HG03095 (cell line): ENCODE measurements at regions not wholly inside any gene's neighbourhood (a gene's known extent, or its start where the extent isn't known, plus 50 kb on each side); places are given as distances from the start of the nearest gene placed in this dataset.

ENCODE experiments used
- ATAC-seq: cut with Tn5 transposase; IDR thresholded peaks from one replicate; pipeline ENCODE4 v1.9.1; 2021; ENCODE audit warnings: moderate library complexity; ENCODE audit not compliant: unreplicated experiment

DNA sequence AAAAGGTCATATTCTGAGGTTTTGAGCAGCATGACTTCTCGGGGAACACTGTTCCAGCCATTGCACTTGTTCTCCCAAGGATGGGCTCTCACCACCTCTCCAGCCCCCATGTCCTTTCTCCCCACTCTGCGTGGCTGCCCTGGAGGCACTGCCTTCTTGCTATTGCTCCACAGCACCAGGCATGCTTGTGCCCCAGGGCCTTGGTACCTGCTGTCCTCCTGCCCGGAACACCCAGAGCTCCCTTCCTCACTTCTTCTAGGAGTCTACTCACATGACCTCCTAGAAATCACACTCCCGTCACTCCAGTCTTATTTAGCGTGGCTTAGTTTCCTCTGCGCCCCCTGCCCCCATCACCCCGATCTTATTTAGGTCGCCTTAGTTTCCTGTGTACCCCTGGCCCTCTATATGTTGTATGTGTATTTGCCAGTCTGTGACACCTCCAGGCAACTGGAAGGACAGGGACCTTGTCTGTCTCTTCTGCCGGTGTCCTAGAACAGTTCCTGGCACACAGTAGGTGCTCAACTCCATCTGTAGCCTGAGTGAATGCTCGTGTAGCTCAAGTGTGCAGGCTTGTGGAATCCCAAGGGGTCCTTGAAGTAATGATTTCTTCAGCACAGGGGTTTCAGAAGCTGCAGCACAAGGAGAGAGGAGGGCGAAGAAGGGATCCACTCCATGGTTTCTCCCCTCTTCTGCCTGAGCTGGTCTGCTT is 208.6 kb upstream of the CIBAR2 start:
- ATAC-seq, result no peak

DNA sequence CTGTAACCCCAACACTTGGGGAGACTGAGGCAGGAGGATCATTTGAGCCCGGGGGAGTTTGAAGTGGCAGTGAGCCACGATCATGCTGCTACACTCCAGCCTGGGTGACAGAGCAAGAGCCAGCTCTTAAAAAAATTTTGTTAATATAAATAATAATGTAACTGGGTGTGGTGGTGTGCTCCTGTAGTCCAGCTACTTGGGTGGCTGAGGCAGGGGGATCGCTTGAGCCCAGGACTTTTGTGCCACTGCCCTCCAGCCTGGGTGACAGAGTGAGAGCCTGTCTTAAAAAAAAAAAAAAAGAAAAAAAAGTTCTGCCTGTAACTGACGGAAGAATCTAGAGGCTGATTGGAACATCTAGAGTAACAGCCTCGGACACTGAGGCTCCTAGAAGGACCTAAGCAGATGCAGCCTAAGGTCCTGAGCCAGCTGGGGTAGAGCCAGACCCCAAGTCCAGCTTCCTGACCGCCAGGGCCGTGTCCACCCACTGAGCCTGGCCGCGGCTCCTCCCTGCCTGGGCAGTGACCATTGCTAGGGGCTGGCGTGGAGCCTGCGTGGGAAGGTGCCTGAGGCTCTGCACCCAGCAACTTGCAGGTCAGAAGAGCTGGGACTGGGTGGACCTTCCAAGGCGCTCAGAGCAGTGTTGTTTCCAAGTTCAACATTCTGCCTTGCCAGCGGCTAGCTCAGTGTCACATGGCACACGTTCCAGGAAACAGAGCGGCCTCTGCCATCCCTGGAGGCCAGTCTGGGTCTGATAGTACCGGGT is 209.4 kb upstream of the CIBAR2 start:
- no peak for ATAC-seq

DNA sequence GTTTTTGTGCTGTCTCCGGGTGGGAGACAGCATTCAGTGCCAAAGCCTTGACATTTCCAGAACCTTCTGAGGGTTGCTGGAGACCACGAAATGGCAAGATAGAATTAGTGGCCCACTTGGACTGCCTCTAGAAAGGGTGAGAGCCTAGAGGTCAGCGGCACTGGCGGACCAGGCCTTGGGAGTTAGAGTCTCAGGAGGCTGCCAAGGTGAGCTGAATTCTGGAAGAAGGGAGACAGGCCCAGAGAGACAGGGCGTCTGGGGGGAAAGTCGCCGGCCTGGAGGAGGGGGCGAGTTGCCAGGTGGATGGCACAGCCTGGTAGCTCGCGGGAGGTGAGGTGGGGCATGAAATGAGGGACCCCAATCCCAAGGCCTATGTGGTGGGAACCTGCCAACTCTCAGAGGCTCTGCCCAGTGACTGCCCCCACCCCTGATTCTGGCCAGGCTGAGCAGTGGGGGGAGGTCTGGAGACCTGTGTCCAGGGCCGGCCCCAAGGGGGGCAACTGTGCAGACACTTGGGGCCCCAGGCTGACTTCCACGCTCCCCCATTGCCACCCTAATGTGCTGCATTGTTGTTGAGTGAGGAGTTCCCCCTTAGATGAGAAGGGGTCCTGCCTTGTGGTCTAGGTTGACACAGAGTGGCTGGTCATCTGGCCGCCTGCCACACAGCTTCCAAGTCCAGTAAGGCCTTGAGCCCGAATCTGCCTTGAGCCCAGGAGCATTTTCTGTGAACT is 211.1 kb upstream of the CIBAR2 start:
- ATAC-seq, result no peak

DNA sequence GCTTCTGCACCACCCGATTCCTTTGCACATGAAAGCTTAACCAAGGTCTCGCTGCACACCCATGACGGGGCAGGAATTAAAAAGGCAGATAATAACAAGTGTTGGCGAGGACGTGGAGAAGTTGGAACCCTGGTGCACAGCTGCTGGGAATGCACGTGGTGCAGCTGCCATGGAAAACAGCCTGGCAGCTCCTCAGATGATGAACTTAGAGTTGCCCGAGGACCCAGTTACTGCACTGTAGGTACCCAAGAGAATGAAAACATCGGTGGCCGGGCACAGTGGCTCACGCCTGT is 211.6 kb upstream of the CIBAR2 start:
- ATAC-seq, result no peak

DNA sequence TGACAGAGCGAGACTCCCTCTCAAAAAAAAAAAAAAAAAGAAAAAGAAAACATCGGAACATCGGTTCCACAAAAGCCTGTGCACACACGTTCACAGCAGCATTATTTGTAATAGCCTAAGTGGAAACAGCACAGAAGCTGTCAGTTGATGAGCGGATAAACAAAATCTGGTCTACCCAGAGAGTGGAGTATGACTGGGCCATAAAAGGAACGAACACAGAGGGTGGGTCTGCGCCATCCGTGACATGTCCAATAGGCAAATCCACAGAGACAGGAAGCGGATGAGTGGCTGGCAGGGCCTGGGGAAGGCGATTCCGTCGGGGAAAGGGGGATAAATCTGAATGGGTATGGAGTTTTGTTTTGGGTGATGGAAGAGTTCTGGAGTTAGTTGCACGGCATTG is 212.2 kb upstream of the CIBAR2 start:
- no peak for ATAC-seq

DNA sequence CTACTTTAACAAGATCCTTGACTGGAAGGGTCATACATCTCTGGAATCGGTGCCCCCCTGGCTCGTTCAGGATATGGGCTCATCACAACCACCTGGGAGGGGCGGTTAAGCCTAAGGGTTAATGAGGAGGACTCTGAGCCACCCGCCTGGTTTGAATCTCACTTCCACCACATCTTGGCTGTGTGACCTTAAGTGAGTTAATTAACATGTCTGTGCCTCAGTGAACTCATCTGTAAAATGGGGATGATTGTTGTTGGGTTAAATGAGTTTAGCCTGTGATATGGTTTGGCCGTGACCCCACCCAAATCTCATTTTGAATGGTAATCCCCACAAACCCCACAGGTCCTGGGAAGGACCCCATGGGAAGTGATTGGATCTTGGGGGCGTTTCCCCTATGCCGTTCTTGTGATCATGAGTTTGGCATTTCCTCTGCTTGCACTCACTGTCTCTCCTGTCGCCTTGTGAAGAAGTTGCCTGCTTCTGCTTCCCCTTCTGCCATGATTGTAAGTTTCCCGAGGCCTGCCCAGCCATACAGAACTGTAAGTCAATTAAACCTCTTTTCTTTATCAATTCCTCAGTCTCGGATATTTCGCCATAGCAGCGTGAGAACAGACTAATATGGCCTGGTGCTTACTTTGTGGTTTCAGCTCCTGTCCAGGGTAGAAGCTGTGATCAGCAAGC is 214.0 kb upstream of the CIBAR2 start:
- ATAC-seq, result no peak

DNA sequence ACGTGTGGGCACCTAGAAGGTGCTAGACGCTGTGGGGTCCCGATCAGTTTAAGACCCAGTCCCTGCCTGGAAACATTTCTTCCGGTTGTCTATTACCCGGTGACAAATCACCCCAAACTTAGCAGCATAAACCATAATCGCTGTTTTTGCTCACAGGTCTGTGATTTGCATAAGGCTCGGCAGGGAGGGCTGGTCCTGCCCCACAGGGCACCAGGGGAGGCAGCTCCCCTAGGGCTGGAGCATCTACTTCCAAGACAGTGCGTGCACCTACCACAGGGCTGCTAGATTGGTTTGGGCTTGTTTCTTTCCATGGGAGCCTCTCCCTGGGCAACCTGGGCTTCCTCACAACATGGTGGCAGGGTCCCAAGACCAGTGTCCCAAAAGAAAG is 214.5 kb upstream of the CIBAR2 start:
- ATAC-seq, result no peak

DNA sequence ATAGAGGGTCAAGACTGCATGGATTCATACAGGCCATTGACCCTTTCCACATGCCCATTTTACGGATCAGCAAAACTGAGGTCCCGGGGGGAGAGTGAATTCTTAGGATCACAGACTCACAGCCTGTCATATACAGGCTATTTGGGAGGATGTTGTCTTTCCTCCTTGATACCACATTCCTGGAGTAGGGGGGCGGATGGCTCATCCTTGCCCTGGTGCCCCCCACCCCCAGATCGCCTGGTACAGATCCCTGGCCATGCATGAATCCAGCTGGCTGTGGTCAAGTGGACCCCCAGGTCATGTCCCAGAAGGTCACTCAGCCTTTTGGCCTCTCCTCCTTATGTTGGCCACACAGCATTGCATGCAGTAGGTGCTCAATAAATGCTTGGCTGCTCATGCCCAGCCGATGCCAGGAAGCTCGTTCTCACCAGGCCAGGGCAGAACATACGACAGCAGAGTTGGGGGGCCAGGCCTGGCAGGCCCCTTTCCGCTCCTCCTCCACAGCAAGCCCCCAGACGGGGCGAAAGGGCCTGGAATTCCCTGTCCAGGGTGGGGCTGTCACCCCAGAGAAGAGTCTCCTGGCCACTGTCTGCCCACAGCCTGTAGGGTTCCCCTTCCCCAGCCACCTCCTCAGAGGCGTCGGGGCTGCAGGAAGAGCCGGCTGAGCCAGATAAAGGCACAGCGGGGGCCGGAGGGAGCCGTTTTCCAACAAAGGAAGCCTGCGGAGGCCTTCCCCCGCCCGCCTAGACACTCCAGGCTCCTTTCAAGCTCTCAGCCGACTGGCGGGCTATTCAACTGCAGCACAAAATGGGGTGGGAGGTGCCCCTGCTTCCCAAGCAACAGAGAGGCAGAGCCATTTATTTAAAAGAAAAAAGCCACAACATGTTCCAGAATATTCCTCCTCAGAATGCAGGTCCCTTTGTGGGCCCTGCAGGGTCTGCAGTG is 215.7 kb upstream of the CIBAR2 start:
- ATAC-seq, result no peak

DNA sequence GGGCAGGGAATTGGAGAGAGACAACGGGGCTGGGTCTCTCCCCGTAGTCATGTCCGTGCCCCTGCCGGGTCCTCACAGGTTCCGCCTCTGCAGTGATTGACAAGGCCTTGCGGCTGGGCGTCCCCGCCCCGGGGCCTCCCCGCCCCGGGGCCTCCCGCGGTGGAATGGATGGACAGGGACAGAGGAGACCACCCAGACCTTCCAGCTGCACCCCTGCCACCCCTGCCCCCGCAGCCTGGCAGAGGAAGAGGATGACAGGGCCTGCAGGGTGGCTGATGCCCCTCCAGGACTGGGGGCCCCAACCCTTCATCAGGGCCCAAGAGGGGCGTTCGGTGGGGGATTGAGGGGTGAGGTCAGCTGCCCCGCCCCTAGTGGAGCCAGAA is 216.4 kb upstream of the CIBAR2 start:
- no peak for ATAC-seq

DNA sequence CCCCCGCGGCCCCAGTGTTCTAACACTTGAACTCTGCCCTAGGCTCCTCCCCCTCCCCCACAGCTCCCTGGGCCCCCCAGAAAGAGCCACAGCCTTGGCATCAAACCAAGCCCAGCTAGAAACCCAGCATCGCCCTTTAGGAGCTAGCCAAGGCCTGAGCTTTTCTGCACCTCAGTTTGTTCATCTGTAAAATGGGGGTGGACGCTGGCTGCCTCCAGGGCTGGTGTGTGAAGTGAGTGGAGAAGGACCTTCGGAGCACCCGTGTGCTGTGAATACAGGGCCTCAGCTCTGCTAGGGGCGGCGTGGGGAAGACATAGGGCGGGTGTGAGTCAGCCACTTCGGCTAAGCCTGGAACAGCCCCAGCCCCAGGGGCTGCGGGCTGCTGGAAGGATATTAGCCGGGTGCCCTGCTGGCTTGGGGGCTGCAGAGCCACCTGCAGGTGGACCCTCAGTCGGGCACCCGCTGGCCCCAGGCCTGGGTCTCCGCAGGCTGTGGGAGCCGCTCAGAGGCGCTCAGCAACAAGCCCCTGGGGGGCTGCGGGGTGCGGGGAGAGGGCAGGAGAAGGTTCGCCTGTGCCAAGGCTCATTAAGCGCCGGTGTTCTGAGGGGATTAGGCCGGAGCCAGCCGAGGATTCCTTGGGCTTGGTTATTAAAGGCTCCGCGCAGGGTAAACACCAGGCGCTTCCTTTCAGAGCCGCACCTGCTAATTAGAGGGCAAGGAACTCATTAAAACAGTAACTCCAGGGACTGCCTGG is 217.0 kb upstream of the CIBAR2 start:
- ATAC-seq, result no peak

DNA sequence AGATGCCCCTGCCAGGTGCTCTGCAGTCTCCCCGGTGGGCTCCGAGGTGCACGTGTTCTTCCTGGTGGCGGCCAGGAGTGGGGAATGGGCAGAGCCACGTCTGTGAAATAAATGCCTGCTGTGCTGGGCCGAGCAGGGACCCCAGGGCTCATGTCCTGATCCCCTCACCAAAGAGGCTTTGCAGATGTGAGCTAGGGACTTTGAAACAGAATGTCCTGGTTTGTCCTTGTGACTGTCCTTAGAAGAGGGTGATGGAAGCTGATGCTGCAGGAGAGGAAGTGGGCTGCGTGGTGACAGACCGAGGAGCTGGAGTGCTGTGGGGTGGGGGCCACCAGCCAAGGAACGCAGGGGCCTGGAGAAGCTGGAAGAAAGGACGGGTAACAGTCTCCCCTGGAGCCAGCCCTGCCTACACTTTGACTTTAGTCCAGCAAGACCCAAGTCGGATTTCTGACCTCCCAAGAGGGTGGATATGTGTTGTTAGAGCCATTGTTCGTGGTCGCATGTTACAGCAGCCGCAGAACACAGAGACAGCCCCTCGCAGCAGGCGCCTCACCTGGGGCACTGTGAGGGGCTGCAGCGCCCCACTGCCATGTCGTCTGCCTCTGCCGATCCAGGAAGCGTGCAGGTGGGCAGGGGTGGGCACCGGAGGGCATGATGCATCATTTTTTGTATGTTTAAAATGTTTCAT is 217.9 kb upstream of the CIBAR2 start:
- no peak for ATAC-seq

DNA sequence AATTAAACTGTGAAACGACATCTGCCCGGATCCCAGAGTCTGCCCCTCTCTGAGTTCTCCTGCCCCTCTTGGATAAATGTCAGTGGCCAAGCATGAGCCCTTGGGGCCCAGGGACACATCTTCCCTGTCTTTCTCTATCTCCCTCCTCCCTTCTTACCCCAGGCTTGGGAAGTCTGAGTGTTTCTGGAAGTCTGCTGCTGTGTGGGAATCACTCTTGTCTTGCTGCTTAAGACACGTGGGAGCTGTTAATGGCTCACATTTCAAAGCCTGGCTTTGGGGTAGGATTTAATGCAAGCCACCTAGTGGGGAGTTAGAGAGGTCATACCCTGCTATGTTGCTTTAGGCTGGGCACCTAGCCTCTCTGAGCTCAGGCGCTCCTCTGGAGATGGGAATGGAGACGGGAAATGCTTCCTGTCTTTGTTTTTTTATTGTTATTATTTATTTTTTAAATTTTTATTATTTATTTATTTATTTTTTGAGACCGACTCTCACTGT is 218.5 kb upstream of the CIBAR2 start:
- ATAC-seq, result no peak

DNA sequence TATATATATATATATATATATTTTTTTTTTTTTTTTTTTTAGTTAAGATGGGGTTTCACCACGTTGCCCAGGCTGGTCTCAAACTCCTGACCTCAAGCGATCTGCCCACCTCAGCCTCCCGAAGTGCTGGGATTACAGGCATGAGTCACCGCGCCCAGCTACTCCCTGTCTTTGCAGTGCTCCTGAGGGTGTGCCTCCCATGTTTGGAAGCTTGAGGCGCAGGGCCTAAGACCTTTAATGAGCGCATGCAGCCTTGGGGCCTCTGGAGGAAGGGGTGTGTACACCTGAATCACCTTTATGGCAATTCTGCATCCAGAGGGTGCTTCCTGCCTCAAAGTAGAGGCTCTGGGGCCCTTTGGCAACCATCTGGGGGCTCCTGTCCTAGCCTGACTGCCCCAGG is 219.4 kb upstream of the CIBAR2 start:
- no peak for ATAC-seq

DNA sequence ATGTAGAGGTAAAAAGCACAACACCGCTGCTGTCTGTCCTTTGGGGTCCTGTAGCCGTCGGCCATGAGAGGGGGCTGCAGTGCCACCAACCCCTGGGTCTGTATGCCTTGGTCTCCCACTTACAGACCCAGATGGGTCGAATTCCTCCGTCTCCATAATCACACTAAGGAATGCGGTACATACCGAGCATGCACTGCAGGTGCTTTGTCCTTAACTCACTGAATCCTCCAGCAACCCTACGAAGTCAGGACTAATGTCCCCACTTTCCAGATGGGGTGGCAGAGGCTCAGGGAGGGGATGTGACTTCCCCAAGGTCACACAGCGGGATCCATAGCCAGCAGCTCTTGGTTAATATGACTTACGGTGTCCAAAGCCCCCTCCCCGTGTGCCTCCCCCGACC is 219.9 kb upstream of the CIBAR2 start:
- ATAC-seq, result no peak

DNA sequence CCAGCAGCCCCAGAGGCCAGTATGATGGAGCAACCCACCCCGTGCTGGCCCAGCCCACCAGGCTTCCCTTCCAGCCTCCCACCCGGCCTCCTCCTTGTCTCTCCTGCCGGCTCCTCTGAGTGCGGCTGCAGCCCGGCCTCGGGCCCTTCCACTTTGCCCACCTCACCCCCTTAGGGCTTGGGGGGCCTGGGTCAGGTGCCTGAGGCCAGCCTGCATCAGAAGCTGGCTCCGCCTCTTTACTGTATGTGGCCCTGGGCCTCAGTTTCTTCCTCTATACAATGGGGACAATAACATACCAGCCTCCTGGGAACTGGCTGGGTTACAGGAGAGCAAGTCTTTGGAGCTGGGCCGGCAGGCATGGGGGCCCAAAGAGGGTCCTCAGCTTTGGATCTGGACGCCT is 221.1 kb upstream of the CIBAR2 start:
- ATAC-seq, result no peak

DNA sequence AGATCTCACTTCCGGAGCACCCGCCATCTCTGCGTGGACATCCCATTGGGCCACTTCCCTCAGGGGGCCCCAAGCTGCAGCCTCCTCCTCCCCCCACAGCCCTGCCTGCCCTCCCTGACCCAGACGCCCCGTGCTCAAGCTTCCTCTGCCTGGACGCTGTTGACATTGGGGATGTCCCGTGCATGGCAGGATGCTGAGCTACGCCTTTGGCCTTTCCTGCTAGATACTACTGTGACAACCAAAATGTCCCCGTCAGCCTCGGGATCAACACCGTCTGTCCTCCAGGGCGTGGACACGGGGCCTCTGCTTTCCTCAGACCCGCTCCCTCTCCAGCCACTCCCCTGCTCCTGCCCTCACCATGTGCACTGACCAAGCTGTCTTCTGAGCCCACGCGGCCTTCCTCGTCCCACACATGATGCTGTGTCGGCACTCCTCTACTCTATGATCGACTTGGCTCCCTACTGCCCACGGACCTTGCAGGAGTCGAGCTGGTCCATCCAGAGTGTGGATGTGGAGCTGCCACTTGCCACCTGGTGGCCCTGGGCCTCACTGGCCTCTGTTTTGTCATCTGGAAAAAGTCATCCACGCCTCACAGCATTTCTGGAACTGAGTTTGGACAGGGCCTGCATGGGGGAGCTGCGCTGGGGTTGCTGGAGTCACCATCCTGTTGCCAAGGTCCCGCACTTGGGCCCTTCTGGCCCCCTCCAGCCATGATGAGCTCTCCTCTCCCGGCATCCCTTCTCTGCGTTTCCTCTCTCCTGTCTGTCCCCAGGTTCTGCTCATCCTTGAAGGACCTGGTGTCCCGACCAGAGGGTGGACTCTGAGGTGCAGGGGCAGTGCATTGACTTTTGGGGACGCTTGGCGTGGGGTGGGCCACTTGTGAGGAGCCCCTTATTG is 221.7 kb upstream of the CIBAR2 start:
- ATAC-seq, result no peak

DNA sequence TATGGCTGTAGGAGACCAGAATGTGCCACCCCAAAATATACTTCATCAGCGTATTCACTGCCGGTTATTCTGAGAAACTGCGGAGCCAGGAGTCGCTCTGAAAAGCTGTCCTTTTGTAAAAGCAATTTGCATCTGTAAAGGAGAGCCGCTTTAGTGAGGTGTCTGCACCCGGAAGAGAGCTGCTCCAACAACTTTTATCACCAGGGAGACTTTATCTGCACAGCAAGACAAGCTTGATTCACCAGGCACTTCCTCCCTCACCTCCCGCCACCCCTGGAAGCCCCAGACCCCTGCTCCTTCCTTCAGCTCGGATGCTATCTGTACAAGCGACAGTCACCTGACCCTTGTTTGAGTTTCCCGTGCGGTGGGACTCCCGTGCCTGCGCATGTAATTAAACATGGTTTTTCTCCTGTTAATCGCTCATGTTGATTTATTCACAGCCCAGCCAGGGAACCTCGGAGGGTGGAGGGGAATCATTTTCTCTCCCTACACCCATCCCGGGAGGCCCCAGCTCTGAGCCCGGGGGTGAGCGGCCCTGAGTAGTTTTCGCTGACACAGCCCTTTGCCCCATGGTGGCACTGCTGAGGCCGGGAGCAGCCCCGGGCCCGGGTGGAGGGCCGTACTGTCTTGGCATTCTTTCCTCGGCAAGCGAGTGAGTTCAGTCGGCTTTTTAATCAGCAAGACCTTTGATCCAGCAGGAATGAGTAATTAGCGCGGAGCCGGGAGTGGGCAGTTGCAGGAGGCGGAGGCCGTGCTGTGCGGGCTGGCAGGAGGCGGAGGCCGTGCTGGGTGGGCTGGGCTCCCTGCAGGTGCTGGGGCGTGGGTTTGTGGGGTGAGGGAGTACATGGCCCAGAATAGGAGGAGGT is 222.7 kb upstream of the CIBAR2 start:
- ATAC-seq, result no peak
